ENCODE measurements at regions not wholly inside any gene's neighbourhood (a gene's known extent, or its start where the extent isn't known, plus 50 kb on each side); places are given as distances from the start of the nearest gene placed in this dataset.
A peak's percentile ranks its signal among the peaks of the same experiment; 100 is the strongest.
"Not testable (repeated sequence)": the region's sequence is repeated elsewhere in the genome, so short reads cannot be mapped to it uniquely, and the experiment has no call there.

- H3K27me3 ChIP-seq, result no peaks in the 10 kb centered on the region; the same call in 1 of the 2 replicates
These were observed 371.8 kb upstream of the RPS23 start for GRCh38 chr5:82649943-82650342.

GRCh38 chr5:82644766-82645165 is 366.6 kb upstream of the RPS23 start:
- no peak for DNase-seq
- Histone ChIP-seq H3K9me3 (no peaks in the 10 kb centered on the region), H3K27me3 (no peaks in the 10 kb centered on the region; the same call in 1 of the 2 replicates), H3K4me3 (no peak overlapping the region), H3K36me3 (no peaks in the 10 kb centered on the region)

More at GRCh38 chr5:82649943-82650342, 371.8 kb upstream of the RPS23 start:
- H3K9me3 ChIP-seq, result no peaks in the 10 kb centered on the region
- no peaks in the 10 kb centered on the region for H3K36me3 ChIP-seq
- no peak overlapping the region for H3K4me3 ChIP-seq
- DNase-seq, result no peak

GRCh38 chr5:82644229-82644628 is 366.1 kb upstream of the RPS23 start:
- DNase-seq, result no peak
- Histone ChIP-seq H3K27me3 (no peaks in the 10 kb centered on the region; the same call in 1 of the 2 replicates), H3K4me3 (no peak overlapping the region), H3K9me3 (no peaks in the 10 kb centered on the region), H3K36me3 (no peaks in the 10 kb centered on the region)

DNA sequence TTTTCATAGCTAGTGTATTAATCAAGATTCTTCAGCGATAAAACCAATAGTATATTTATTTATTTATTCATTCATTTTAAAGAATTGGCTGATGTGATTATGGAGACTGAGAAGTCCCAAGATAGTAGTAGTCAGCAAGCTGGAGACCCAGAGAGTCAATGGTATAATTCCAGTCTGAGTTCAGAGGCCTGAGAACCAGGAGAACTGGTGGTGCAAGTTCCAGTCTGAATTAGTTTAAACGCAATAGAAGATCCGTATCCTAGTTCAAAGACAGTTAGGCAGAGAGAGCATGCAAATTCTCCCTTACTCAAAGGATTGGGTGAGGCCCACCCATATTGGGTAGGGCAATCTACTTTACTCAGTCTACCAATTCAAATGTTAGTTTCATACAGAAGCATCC is 364.2 kb upstream of the RPS23 start:
- Histone ChIP-seq H3K4me3 (no peak overlapping the region), H3K27me3 (no peaks in the 10 kb centered on the region)
- DNase-seq, result no peak

DNA sequence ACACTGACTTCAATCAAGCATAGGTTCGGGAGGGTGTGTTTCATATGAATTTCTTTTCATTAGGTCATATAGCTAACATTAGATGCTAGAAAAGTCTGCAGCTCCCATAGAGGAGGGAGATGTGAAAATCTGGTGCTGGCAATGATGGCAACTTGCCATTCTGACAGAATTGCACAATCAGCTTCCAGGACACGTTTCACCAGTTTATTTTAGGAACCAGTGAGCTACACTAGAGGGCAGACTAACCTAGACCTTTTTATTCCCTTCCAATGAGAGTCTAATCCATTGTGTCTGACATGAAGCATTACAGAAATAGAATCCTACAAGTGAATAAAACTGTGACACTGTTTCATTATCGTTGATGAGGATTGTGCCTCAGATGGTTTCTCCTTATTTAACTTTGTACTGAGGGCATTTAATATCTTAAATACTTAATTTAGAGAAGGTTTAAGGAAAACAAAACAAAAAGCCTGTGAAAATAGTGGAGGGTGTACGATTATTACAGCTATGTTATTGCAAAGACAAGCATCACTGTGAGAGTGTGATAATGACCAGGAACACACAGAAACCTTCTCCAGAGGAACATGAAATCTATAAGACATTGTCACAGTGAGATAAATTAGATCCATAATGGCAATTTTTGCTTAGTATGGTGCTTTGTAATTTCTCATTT is 363.3 kb upstream of the RPS23 start:
- DNase-seq, result peak; percentile 57
- H3K9me3 ChIP-seq, result no peaks in the 10 kb centered on the region

More for the DNA sequence above, 364.2 kb upstream of the RPS23 start:
- Histone ChIP-seq H3K36me3 (no peaks in the 10 kb centered on the region), H3K9me3 (no peaks in the 10 kb centered on the region)

DNA sequence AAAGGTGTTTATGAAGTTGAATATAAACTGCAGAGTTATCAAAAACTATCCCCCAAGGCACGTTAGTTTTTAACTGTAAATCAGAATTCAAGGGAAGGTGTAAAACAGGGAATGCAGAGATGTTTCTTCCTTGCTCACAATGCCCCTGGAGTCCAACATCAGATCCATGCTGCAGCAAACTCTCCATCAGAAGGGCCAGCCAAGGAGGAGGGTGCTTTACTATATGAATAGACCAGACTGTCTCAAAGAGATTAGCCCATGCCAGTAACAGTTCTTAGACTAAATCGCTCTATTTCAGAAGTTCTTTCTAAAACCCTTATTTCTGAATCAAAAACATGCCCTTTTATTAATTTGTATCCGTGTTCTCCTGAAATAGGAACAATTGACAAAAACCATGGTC is 362.8 kb upstream of the RPS23 start:
- H3K9me3 ChIP-seq, result no peaks in the 10 kb centered on the region
- no peaks in the 10 kb centered on the region for H3K36me3 ChIP-seq
- no peak overlapping the region for H3K4me3 ChIP-seq
- no peaks in the 10 kb centered on the region for H3K27me3 ChIP-seq
- DNase-seq, result no peak

More for the DNA sequence above, 363.3 kb upstream of the RPS23 start:
- no peak overlapping the region for H3K4me3 ChIP-seq
- H3K36me3 ChIP-seq, result no peaks in the 10 kb centered on the region
- H3K27me3 ChIP-seq, result no peaks in the 10 kb centered on the region

DNA sequence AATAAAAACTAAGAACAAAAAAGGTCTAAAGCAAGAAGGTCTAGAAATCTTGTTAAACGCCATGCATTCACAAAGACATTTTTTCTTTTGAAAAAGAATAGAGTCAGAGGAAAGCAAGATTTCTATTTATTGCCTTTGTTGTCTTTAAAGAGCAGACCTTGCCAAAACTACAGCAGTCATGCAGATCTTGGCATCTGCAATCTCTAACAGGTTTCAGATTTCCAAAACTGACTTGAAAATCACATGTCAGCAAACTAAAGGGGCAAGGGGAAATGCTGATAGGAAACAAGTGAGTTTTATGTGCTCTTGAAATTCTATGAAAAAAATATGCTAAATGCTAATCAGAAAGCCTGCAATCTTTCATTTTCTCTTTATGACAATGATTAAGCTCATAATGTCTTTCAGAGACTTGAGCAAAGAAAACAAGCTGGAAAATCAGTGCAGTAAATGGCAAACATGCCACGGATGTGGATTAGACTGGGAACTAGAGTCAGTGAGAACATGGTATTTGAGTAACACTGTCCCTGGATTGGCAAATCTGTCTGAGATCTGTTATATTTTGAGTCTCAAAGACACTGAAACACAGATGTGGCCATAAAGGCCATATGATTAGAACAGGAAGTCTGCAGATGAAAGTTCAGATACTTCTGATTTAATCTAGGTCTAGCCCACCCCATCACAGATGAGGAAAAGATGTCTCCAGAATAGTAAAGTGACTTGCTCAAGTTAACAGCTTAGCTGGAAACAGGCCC is 361.4 kb upstream of the RPS23 start:
- no peak for DNase-seq
- Histone ChIP-seq H3K36me3 (no peaks in the 10 kb centered on the region), H3K9me3 (no peaks in the 10 kb centered on the region), H3K27me3 (no peaks in the 10 kb centered on the region), H3K4me3 (no peak overlapping the region)

DNA sequence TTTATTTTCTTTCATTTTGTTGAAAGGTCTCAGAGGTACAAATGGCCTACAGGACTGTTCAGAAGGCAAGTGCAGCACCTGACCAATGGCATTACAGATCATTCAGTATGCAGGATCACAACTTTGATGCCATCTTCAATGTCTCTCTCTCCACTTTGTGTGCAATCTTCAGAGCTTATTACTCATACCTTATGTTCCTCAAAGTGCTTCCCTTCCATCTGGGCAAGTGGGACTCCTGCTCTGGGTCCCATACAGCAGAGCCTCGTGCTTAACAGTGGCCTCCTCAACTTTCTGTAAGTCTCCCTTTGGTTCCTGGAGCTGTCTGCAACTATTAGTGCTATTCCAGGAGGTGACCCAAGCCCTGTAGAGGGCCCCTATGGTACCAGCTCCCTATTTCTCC is 358.4 kb upstream of the RPS23 start:
- DNase-seq, result no peak
- Histone ChIP-seq H3K4me3 (no peak overlapping the region), H3K9me3 (peaks cover 2% of the 10 kb centered on the region; the same call in 1 of the 2 replicates), H3K36me3 (no peaks in the 10 kb centered on the region), H3K27me3 (no peaks in the 10 kb centered on the region)

- H3K27me3 ChIP-seq, result no peaks in the 10 kb centered on the region
- H3K4me3 ChIP-seq, result no peak overlapping the region
- peaks cover 2% of the 10 kb centered on the region; the same call in 1 of the 2 replicates for H3K9me3 ChIP-seq
- DNase-seq, result peak; percentile 3
- H3K36me3 ChIP-seq, result no peaks in the 10 kb centered on the region
These were observed 357.6 kb upstream of the RPS23 start for GRCh38 chr5:82635561-82636288.

- H3K27me3 ChIP-seq, result no peaks in the 10 kb centered on the region
- no peaks in the 10 kb centered on the region for H3K36me3 ChIP-seq
- peaks cover 2% of the 10 kb centered on the region; the same call in 1 of the 2 replicates for H3K9me3 ChIP-seq
- H3K4me3 ChIP-seq, result no peak overlapping the region
- no peak for DNase-seq
These were observed 350.3 kb upstream of the RPS23 start for GRCh38 chr5:82628364-82628910.

DNA sequence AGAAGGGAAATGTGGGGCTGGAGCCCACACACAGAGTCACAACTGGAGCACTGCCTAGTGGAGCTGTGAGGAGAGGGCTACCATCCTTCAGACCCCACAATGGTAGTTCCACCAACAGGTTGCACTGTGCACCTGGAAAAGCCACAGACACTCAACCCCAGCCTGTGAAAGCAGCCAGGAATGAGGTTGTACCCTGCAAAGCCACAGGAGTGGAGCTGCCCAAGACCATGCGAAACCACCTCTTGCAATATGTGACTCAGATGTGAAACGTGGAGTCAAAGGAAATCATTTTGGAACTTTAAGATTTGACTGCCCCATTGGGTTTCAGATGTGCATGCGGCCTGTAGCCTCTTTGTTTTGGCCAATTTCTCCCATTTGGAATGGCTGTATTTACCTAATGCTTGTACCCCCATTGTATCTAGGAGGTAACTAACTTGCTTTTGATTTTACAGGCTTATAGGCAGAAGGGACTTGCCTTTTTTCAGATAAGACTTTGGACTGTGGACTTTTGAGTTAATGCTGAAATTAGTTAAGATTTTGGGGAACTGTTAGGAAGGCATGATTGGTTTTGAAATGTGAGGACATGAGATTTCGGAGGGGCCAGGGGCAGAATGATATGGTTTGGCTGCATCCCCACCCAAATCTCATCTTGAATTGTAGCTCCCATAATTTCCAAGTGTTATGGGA is 348.9 kb upstream of the RPS23 start:
- not testable (repeated sequence) for H3K27me3 ChIP-seq, H3K9me3 ChIP-seq, H3K4me3 ChIP-seq, DNase-seq, H3K36me3 ChIP-seq

- not testable (repeated sequence) for H3K27me3 ChIP-seq, H3K36me3 ChIP-seq, DNase-seq, H3K4me3 ChIP-seq, H3K9me3 ChIP-seq
These were observed 347.9 kb upstream of the RPS23 start for GRCh38 chr5:82626012-82626411.

GRCh38 chr5:82624062-82624461 is 345.9 kb upstream of the RPS23 start:
- no peak for DNase-seq
- H3K36me3 ChIP-seq, result no peaks in the 10 kb centered on the region
- H3K27me3 ChIP-seq, result no peaks in the 10 kb centered on the region
- no peak overlapping the region for H3K4me3 ChIP-seq
- H3K9me3 ChIP-seq, result no peaks in the 10 kb centered on the region

DNA sequence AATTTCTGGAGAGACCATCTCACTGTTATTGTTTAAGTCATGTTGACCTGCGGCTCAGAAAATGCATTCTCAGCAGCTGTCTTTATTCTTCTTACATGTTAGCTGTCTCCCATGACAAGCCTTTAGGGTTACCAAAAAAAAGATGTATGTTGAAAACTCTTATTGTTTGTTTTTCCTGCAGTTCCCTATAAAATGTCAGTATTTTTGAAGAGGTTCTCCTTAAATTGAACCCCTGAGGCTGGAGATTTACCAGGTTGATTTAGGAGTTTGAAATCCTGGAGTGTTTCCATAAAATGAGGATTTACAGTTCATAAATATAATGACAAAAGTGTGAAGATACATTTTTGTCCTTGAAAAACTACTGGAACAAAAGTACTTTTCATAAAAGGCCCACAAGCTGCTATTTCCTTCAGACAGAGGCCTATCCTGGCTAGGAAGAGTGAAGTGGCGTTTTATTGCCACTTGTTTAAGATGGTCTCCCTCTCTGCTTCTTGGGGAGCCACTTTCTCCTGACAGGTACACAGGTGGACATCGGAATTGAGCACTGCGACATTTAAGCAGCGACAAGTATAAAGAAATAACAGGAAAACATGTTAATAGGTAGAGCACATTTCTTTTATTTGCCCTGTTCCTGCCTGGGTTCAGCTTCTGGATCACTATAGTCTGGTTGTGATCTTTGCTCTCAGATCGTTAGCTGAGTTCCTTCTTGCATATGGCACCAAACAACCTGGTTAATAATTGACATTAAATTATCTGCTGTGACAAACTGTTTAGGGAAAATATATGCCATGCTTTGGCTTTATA is 344.8 kb upstream of the RPS23 start:
- Histone ChIP-seq H3K9me3 (no peaks in the 10 kb centered on the region), H3K4me3 (no peak overlapping the region), H3K36me3 (no peaks in the 10 kb centered on the region), H3K27me3 (no peaks in the 10 kb centered on the region)
- no peak for DNase-seq

DNA sequence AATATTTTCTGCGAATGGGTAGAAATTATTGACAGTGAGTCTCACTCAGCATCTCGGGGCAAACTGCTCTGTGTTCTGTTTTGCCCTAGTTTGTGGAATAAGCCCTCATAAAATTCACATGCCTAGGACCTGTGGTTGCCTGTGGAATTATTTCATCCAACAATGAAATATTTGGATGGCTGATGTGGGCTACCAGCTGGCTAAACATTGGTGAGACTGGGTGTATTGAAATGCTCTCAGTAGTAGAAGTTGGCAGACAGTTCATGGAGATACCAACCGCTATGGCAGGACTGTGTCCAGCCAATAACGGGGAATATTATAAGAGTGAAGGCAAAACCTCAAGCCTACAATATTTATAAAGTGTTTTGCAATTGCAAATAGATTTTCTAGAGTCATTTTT is 344.1 kb upstream of the RPS23 start:
- no peaks in the 10 kb centered on the region for H3K36me3 ChIP-seq
- H3K27me3 ChIP-seq, result no peaks in the 10 kb centered on the region
- H3K9me3 ChIP-seq, result no peaks in the 10 kb centered on the region
- DNase-seq, result no peak
- no peak overlapping the region for H3K4me3 ChIP-seq

All from MG63 (cell line).